HCT116 (cell line): ENCODE measurements at regions not wholly inside any gene's neighbourhood (a gene's known extent, or its start where the extent isn't known, plus 50 kb on each side); places are given as distances from the start of the nearest gene placed in this dataset.

Experiments used
- ATAC-seq: fragments of 200-7000 bp; cut with Tn5 transposase; 2 replicates; pipeline ENCODE4 v1.9.1; 2020; ENCODE audit warnings: mild to moderate bottlenecking, moderate library complexity
- BruUV-seq: library from RNA; stranded (reverse); fragments of 400-500 nt; replicated peaks from 2 replicates; lab custom pipeline; 2021; lab: Mats Ljungman, UMichigan
- CTCF ChIA-PET: fragments of 300-600 bp; sonication (Branson Sonifier 250); formaldehyde crosslinking; loops from one replicate; lab custom pipeline; 2021; ENCODE audit warnings: antibody characterized with exemption; lab: Charles Lee
- POLR2A ChIA-PET: fragments of 300-600, 350-600 bp; sonication (Branson Sonifier 250); formaldehyde crosslinking; loops from one replicate; lab custom pipeline; 2021; ENCODE audit warnings: antibody characterized with exemption; lab: Charles Lee
- RAD21 ChIA-PET, 2 experiments: fragments of 300-600 bp; sonication (Branson Sonifier 250); formaldehyde crosslinking; loops; one replicate each; lab custom pipeline; 2023; ENCODE audit warnings: low total read pairs in 2 of 2; ENCODE audit not compliant: uncharacterized antibody in 2 of 2, unreplicated experiment in 2 of 2, low non-redundant PET in 1 of 2; lab: Charles Lee
- DNase-seq: peaks from one replicate; pipeline ENCODE4 v3.0.0-alpha.2; 2010; ENCODE audit warnings: low read depth, low spot score
- H2AFZ ChIP-seq: fragments of 200-600 bp; shearing (Covaris generic), sonication (generic); 2 replicates; pipeline ENCODE4 v1.6.1; 2017; ENCODE audit warnings: low read depth, mixed run types, mixed read lengths, antibody characterized with exemption, low read length; ENCODE audit not compliant: poor library complexity, severe bottlenecking
- H3K27ac ChIP-seq: 2 replicates; pipeline ENCODE4 v1.5.1; 2012; ENCODE audit warnings: low read depth, low read length
- H3K27me3 ChIP-seq: fragments of 200-600 bp; sonication (generic); 2 replicates; pipeline ENCODE4 v1.6.1; 2016; ENCODE audit warnings: mixed run types, low read length, mixed read lengths; ENCODE audit not compliant: insufficient read depth
- H3K36me3 ChIP-seq, 2 experiments: fragments of 200-500 bp in 1 of 2; fragments of 200-600 bp in 1 of 2; sonication (Bioruptor generic) in 1 of 2; sonication (generic) in 1 of 2; 2 replicates each; pipeline versions ENCODE4 v1.5.1 to v1.6.1; 2014 to 2016; ENCODE audit warnings: low read length in 2 of 2, inconsistent platforms in 1 of 2, mixed read lengths in 1 of 2, mixed run types in 1 of 2; ENCODE audit not compliant: insufficient read depth in 2 of 2, control insufficient read depth in 1 of 2
- H3K4me1 ChIP-seq, 2 experiments: fragments of 200-600 bp in 1 of 2; sonication (generic) in 1 of 2; 2 replicates each; pipeline versions ENCODE4 v1.5.1 to v1.6.1; 2012 to 2017; ENCODE audit warnings: low read length in 2 of 2, inconsistent platforms in 1 of 2, mild to moderate bottlenecking in 1 of 2, mixed read lengths in 1 of 2, mixed run types in 1 of 2, moderate library complexity in 1 of 2; ENCODE audit not compliant: insufficient read depth in 2 of 2, control insufficient read depth in 1 of 2
- H3K4me2 ChIP-seq: fragments of 200-600 bp; sonication (generic); 2 replicates; pipeline ENCODE4 v1.6.1; 2017; ENCODE audit warnings: mixed run types, low read length, mixed read lengths
- H3K4me3 ChIP-seq, 2 experiments: fragments of 200-600 bp in 1 of 2; sonication (generic) in 1 of 2; replicated peaks in 1 of 2; 2 replicates each; pipeline ENCODE4 v1.5.1; 2011 to 2016; ENCODE audit warnings: low read length in 2 of 2, control low read depth in 1 of 2, low read depth in 1 of 2, mild to moderate bottlenecking in 1 of 2, mixed read lengths in 1 of 2, mixed run types in 1 of 2
- H3K79me2 ChIP-seq: fragments of 200-600 bp; sonication (generic); 2 replicates; pipeline ENCODE4 v1.6.1; 2017; ENCODE audit warnings: mild to moderate bottlenecking, mixed run types, low read length, moderate library complexity, mixed read lengths; ENCODE audit not compliant: insufficient read depth
- H3K9ac ChIP-seq: fragments of 200-600 bp; sonication (generic); 2 replicates; pipeline ENCODE4 v1.6.1; 2016; ENCODE audit warnings: low read length, mixed read lengths
- H3K9me2 ChIP-seq: fragments of 200-600 bp; sonication (generic), shearing (Covaris generic); 2 replicates; pipeline ENCODE4 v1.6.1; 2017; ENCODE audit warnings: mixed run types, mild to moderate bottlenecking, moderate library complexity; ENCODE audit not compliant: insufficient read depth
- H3K9me3 ChIP-seq, 2 experiments: fragments of 200-500 bp in 1 of 2; fragments of 200-600 bp in 1 of 2; sonication (Bioruptor generic) in 1 of 2; sonication (generic) in 1 of 2; 2 replicates each; pipeline ENCODE4 v1.6.1; 2014 to 2017; ENCODE audit warnings: low read length in 2 of 2, mixed read lengths in 2 of 2, inconsistent platforms in 1 of 2, low read depth in 1 of 2, mild to moderate bottlenecking in 1 of 2, mixed run types in 1 of 2, moderate library complexity in 1 of 2; ENCODE audit not compliant: control insufficient read depth in 1 of 2, insufficient read depth in 1 of 2
- H4K20me1 ChIP-seq: fragments of 200-600 bp; sonication (generic), shearing (Covaris generic); 2 replicates; pipeline ENCODE4 v1.6.1; 2017; ENCODE audit warnings: mixed run types, mild to moderate bottlenecking, moderate library complexity; ENCODE audit not compliant: insufficient read depth
- EGR1 ChIP-seq: IDR thresholded peaks from 2 replicates; pipeline ENCODE4 v1.6.1; 2012; ENCODE audit warnings: low read depth
- EZH2 ChIP-seq: fragments of 200-600 bp; sonication (generic); IDR thresholded peaks from 2 replicates; pipeline ENCODE4 v1.6.1; 2017; ENCODE audit warnings: antibody characterized with exemption, mixed run types
- EZH2phosphoT487 ChIP-seq: fragments of 200-600 bp; IDR thresholded peaks from 2 replicates; pipeline ENCODE4 v1.6.1; 2018; ENCODE audit warnings: antibody characterized with exemption, borderline replicate concordance
- POLR2A ChIP-seq: IDR thresholded peaks from 2 replicates; pipeline ENCODE4 v1.7.0; 2011; ENCODE audit warnings: borderline replicate concordance; ENCODE audit not compliant: insufficient read depth, insufficient read length; ENCODE audit errors: extremely low read depth
- SIN3A ChIP-seq: IDR thresholded peaks from 2 replicates; pipeline ENCODE4 v1.6.1; 2012; ENCODE audit warnings: low read depth
- TCF7L2 ChIP-seq: IDR thresholded peaks from 2 replicates; pipeline ENCODE4 v1.7.0; 2011; ENCODE audit warnings: borderline replicate concordance, inconsistent platforms; ENCODE audit not compliant: insufficient read depth, insufficient read length; ENCODE audit errors: extremely low read depth
- YY1 ChIP-seq: IDR thresholded peaks from 2 replicates; pipeline ENCODE4 v1.6.1; 2011; ENCODE audit warnings: low read length, low read depth, moderate library complexity, mild to moderate bottlenecking; ENCODE audit not compliant: insufficient replicate concordance; ENCODE audit errors: extremely low read depth
- ZFX ChIP-seq: fragments of 450-650 bp; IDR thresholded peaks from 2 replicates; pipeline ENCODE4 v1.6.1; 2017
- intact Hi-C: fragments of 100-400 bp; cut with micrococcal nuclease; formaldehyde crosslinking; loops from 2 replicates; pipeline ENCODE4 v1.10.0; 2022
- TF ChIP-seq, protein P1 (sequence below): IDR thresholded peaks from 2 replicates; pipeline ENCODE4 v1.6.1; 2012; ENCODE audit warnings: low read depth
- TF ChIP-seq, protein P2 (sequence below): IDR thresholded peaks from 2 replicates; pipeline ENCODE4 v1.6.1; 2011; ENCODE audit warnings: mild to moderate bottlenecking, low read length, moderate library complexity; ENCODE audit not compliant: insufficient replicate concordance; ENCODE audit errors: extremely low read depth

DNA sequence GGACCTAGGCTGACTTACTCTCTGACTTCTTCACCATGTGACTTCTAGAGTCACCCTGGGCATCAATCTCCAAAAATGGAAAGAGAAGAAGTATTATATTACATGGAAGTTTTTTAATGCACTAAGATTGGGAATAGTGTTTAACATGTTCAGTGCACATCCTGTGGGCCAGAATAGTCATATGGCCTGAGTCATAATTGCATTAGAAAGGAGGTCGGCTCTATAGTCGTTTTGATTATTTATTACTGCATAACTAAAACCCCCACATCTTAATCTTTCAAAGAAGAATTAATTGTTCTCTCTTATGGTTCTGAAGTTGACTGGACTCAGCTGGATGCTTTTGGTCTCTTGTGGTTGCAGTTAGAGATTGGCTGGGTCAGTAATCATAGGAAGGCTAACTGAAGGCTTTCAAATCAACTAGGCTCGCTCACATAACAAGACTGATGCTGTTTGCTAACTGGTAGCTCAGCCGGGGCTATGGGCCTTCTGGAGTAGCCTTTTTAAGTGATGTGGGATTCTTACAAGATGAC is 810.6 kb upstream of the ADGRL4 start:
- POLR2A ChIA-PET = no interaction called here
- no peak for TF ChIP-seq POLR2A
- TF ChIP-seq, protein P1, sequence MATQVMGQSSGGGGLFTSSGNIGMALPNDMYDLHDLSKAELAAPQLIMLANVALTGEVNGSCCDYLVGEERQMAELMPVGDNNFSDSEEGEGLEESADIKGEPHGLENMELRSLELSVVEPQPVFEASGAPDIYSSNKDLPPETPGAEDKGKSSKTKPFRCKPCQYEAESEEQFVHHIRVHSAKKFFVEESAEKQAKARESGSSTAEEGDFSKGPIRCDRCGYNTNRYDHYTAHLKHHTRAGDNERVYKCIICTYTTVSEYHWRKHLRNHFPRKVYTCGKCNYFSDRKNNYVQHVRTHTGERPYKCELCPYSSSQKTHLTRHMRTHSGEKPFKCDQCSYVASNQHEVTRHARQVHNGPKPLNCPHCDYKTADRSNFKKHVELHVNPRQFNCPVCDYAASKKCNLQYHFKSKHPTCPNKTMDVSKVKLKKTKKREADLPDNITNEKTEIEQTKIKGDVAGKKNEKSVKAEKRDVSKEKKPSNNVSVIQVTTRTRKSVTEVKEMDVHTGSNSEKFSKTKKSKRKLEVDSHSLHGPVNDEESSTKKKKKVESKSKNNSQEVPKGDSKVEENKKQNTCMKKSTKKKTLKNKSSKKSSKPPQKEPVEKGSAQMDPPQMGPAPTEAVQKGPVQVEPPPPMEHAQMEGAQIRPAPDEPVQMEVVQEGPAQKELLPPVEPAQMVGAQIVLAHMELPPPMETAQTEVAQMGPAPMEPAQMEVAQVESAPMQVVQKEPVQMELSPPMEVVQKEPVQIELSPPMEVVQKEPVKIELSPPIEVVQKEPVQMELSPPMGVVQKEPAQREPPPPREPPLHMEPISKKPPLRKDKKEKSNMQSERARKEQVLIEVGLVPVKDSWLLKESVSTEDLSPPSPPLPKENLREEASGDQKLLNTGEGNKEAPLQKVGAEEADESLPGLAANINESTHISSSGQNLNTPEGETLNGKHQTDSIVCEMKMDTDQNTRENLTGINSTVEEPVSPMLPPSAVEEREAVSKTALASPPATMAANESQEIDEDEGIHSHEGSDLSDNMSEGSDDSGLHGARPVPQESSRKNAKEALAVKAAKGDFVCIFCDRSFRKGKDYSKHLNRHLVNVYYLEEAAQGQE = no peak
- TF ChIP-seq, protein P2, sequence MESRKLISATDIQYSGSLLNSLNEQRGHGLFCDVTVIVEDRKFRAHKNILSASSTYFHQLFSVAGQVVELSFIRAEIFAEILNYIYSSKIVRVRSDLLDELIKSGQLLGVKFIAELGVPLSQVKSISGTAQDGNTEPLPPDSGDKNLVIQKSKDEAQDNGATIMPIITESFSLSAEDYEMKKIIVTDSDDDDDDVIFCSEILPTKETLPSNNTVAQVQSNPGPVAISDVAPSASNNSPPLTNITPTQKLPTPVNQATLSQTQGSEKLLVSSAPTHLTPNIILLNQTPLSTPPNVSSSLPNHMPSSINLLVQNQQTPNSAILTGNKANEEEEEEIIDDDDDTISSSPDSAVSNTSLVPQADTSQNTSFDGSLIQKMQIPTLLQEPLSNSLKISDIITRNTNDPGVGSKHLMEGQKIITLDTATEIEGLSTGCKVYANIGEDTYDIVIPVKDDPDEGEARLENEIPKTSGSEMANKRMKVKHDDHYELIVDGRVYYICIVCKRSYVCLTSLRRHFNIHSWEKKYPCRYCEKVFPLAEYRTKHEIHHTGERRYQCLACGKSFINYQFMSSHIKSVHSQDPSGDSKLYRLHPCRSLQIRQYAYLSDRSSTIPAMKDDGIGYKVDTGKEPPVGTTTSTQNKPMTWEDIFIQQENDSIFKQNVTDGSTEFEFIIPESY = no peak
- TF ChIP-seq EGR1 = no peak
- TF ChIP-seq SIN3A = no peak
- TF ChIP-seq EZH2 = no peak
- TF ChIP-seq EZH2phosphoT487 = no peak
- TF ChIP-seq YY1 = no peak
- TF ChIP-seq ZFX = no peak
- TF ChIP-seq TCF7L2 = no peak
- TF ChIP-seq, all 23 proteins: peak for 0
- RAD21 ChIA-PET = no interaction called here
- H3K9ac ChIP-seq = no peak overlapping the region
- H3K79me2 ChIP-seq = no peaks in the 10 kb centered on the region
- intact Hi-C loops = no loop called here
- H3K36me3 ChIP-seq = no peaks in the 10 kb centered on the region
- no peak overlapping the region for H3K27ac ChIP-seq
- CTCF ChIA-PET = no interaction called here
- no peaks in the 10 kb centered on the region; the same call in 1 of the 2 replicates for H3K9me2 ChIP-seq
- DNase-seq (no peak), ATAC-seq (no peak)
- H3K27me3 ChIP-seq = no peaks in the 10 kb centered on the region
- H2AFZ ChIP-seq = no peak overlapping the region
- 0 out of 4 replicates have a peak, but pooled peaks cover 0 to 3% of the 10 kb centered on the region in 2 experiments for H3K9me3 ChIP-seq
- no peaks in the 10 kb centered on the region for H4K20me1 ChIP-seq
- BruUV-seq = no TSS peak
- H3K4me3 ChIP-seq = no peak overlapping the region
- no peak overlapping the region for H3K4me2 ChIP-seq
- H3K4me1 ChIP-seq = no peaks in the 10 kb centered on the region
